Stimulated activated naive CD8-positive, alpha-beta T cell treated with anti-CD3 and anti-CD28 coated beads, Interleukin-15, amount 100 ng/mL, for 72 hours (primary cell): ENCODE measurements at regions not wholly inside any gene's neighbourhood (a gene's known extent, or its start where the extent isn't known, plus 50 kb on each side); places are given as distances from the start of the nearest gene placed in this dataset.

Experiments
- ATAC-seq: fragments of 150-1000 bp; cut with Tn5 transposase; 2 replicates; pipeline ENCODE4 v1.10.0; 2021; ENCODE audit warnings: mild to moderate bottlenecking, moderate library complexity
- DNase-seq, 2 donors: peaks; one replicate each; pipeline ENCODE4 v3.0.0; 2021 to 2022
- H3K27ac Mint-ChIP-seq, 2 donors: one replicate each; pipeline ENCODE4 v1.8.0; 2022; ENCODE audit warnings: mild to moderate bottlenecking in 2 of 2, mixed read lengths in 2 of 2, moderate library complexity in 2 of 2
- H3K27me3 Mint-ChIP-seq: one replicate; pipeline ENCODE4 v1.8.0; 2022; ENCODE audit warnings: mixed read lengths
- H3K4me1 Mint-ChIP-seq: one replicate; pipeline ENCODE4 v1.8.0; 2022; ENCODE audit warnings: mild to moderate bottlenecking, mixed read lengths
- H3K4me3 Mint-ChIP-seq, 2 donors: one replicate each; pipeline ENCODE4 v1.8.0; 2022; ENCODE audit warnings: mild to moderate bottlenecking in 2 of 2, mixed read lengths in 2 of 2, moderate library complexity in 1 of 2
- H3K9me3 Mint-ChIP-seq, 2 donors: one replicate each; pipeline ENCODE4 v1.8.0; 2022; ENCODE audit warnings: mixed read lengths in 2 of 2

DNA sequence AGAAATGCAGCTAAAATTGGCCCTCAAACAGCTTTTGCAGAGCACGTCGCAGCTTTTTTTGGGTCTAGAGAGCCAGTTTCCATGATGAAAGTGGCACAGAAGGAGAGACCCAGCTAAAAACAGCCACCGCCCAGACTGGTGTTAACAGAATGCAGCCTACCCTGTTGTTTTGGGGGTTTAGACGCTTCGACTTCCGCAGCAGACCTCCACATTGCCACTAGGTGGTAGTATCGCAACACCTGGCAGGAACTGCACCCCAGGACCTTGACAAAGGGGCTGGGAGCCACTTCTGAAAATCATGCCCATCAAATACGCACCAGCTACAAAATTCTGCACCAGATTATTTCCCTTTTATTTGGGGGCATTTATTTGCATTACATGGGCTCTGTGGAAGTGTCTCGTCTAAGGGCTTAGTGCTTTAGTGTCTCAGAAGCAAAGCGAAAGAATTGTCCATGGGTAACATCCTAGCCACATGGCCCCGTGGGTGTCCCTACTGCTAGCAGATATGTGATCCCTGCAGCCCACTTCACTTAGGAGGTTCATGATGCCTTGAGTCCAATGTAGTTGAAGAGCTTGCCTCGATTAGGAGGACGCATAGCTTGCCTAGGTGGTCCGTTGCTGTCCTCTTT, 167.1 kb downstream of the HAPSTR1 start:
- Mint-ChIP-seq H3K27me3 (peaks cover 38% of the 10 kb centered on the region), H3K4me1 (no peaks in the 10 kb centered on the region), H3K27ac (no peak overlapping the region), H3K9me3 (no peaks in the 10 kb centered on the region), H3K4me3 (no peak overlapping the region)
- peak; percentile 55 for ATAC-seq
- DNase-seq = peak; percentile 16 to 28

DNA sequence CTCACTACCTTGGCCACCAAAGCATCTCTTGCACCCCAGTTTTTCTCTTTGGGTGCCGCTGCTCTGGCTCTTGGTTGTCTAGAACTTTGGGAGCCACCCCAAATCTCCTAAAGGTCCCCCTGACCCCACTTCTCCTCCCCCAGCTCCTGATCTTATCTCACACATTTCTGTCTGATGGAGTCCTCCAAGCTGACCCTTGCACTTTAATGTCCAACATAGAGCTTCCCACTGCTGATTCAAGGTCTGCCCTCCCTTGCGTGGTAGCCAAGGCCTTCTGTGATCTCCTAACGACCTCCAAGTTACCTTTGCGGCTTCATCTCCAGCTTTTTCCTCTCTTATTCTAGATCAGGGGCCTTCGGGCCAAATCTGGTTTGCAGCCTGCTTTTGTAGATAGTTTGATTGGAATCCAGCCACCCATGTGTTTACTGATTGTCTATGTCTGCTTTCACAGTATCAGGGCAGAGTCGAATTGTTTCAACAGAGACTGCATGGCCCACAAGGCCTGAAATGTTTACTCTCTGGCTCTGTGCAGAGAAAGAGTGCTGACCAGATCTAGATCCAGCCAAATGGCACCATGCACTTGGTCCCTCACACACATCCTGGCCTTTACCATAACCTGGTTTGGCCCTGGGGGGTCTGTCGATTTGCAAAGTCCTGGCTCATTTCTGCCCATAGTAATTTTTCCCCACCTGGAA, 168.6 kb downstream of the HAPSTR1 start:
- Mint-ChIP-seq H3K27me3 (peaks cover 32% of the 10 kb centered on the region), H3K4me1 (no peaks in the 10 kb centered on the region), H3K4me3 (no peak overlapping the region), H3K9me3 (no peaks in the 10 kb centered on the region), H3K27ac (no peak overlapping the region)
- no peak for ATAC-seq
- no peak for DNase-seq

DNA sequence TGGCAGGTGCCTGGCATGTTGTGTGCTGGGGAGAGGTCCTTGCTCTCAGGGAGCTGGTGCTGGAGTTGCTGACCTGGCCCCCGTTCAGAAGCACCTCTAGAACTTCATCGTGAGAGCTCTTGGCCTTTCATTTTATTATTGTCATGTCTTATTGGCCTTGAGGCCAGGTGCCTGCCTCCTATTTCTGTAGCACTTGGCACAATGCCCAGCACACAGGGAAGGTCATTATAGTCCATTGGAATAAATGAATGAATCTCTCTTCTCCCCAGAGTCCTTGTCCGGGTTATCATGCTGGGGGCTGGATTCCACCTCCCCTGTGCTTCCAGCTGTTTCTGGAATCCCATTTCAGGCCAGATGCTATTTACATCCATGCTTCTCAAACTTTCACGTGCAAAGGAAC, 169.2 kb downstream of the HAPSTR1 start:
- no peaks in the 10 kb centered on the region for H3K9me3 Mint-ChIP-seq
- no peaks in the 10 kb centered on the region for H3K4me1 Mint-ChIP-seq
- no peak for DNase-seq
- H3K27ac Mint-ChIP-seq = no peak overlapping the region
- ATAC-seq = no peak
- H3K4me3 Mint-ChIP-seq = no peak overlapping the region
- peaks cover 30% of the 10 kb centered on the region for H3K27me3 Mint-ChIP-seq

DNA sequence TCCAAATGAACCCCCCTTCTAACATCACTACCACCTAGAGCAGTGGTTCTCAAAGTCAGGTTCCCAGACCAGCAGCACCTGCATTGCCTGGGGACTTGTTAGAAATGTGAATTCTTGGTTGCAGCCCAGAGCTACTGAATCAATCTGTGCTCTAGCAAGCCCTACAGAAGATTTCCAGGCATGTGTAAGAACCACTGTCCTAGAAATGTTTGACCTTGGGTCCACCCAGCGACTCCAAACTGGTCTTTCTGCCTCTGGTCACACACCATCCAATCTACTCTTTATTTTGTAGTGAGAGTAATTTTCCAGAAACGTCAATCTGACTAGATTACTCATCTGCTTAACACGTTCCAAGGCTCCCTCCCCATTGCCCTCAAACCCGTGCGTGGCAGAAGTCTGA, 169.9 kb downstream of the HAPSTR1 start:
- no peak for ATAC-seq
- Mint-ChIP-seq H3K27ac (no peak overlapping the region), H3K4me3 (no peak overlapping the region), H3K27me3 (peaks cover 23% of the 10 kb centered on the region), H3K4me1 (no peaks in the 10 kb centered on the region), H3K9me3 (no peaks in the 10 kb centered on the region)
- DNase-seq = no peak

DNA sequence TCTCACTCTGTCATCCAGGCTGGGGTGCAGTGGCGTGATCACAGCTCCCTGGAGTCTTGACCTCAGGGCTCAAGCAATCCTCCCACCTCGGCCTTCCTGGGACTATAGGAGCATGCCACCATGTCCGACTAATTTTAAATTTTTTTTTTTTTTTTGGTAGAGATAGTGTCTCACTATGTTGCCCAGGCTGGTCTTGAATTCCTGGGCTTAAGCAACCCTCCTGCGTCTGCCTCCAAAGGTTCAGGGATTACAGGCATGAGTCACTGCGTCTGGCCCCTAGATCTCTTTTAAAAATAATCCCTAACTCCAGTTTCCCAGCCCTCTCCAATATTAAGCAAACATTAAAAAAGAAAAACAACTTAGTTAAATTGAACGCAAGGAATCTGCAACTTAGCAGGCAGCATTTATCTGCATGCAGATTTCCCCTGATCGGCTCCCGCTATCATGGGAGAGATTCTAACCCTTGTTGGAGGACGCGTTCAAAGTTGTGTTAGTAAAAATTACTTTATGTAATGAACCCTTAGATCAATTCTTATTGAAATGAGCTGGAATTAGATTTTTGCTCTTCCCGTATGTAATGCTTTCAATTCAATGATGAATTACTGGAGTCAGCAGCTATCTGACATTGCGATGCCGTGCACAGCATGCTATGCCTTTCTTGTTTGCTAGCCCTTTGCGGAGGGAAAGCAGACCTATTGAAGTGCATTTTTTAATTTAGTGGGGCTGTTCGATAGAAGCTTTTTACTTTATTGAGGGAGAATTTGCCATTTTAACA, 171.7 kb downstream of the HAPSTR1 start:
- H3K4me1 Mint-ChIP-seq = no peaks in the 10 kb centered on the region
- H3K9me3 Mint-ChIP-seq = no peaks in the 10 kb centered on the region
- ATAC-seq (no peak), DNase-seq (no peak)
- H3K4me3 Mint-ChIP-seq = no peak overlapping the region
- peaks cover 23% of the 10 kb centered on the region for H3K27me3 Mint-ChIP-seq
- no peak overlapping the region for H3K27ac Mint-ChIP-seq

DNA sequence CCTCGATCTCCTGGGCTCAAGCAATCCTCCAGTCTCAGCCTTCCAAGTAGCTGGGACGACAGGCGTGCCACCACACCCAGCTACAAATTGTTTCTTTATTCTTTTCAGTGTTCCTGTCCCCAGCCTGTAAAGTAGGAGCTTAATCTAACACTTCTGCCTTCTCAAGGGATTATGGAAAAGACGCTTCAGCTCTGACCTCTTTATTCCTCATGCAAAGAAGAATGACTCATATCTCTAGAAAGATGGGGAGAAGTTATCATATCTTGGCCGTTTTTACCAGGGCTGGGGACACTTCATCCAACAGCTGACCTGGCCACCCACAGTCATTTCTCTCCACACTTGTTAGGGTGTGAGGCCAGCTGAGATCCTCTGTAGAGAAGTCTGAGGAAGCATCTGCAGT, 172.6 kb downstream of the HAPSTR1 start:
- Mint-ChIP-seq H3K27me3 (peaks cover 23% of the 10 kb centered on the region), H3K4me3 (no peak overlapping the region), H3K27ac (no peak overlapping the region), H3K4me1 (no peaks in the 10 kb centered on the region), H3K9me3 (no peaks in the 10 kb centered on the region)
- ATAC-seq = no peak
- DNase-seq = no peak

DNA sequence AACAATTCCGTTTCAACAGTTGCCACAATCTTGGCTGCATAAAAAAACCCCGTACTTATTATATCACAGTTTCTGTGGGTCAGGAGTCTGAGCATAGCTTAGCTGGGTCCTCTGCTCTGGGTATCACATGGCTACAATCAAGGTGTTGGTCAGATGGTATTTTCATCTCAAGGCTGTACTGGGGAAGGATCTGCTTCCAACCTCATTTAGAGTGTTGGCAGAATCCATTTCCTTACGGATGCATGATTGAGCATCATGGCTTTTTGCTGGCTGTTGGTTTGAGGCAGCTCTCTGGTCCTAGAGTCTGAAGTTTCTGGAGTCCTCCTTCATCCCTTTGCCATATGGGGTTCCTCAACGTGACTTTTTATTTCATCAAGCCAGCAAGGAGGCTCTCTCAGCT, 177.0 kb downstream of the HAPSTR1 start:
- H3K4me3 Mint-ChIP-seq = no peak overlapping the region
- H3K27me3 Mint-ChIP-seq = peaks cover 23% of the 10 kb centered on the region
- no peak overlapping the region for H3K27ac Mint-ChIP-seq
- H3K4me1 Mint-ChIP-seq = no peaks in the 10 kb centered on the region
- DNase-seq (no peak), ATAC-seq (no peak)
- H3K9me3 Mint-ChIP-seq = peaks cover 0 to 4% of the 10 kb centered on the region in 2 donors

DNA sequence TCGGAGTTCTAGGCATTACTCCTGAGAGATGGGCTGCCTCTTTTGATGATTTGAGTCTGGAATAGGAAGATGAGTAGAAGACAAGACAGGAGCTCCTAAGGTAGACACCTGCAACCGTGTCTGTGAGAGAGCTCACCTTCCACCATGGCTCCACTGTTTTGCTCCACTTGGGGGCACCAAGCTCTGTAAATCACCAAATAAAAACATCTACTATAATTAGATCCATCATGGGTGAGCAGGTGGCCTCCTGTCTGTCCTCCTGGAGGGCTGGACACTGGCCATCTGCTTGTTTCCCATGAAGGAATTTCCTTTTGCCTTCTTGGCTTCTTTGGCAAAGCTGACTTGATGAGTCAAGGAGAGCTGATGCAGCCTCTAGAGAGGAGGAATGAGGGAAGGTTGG, 179.0 kb downstream of the HAPSTR1 start:
- ATAC-seq (no peak), DNase-seq (no peak)
- no peak overlapping the region for H3K27ac Mint-ChIP-seq

DNA sequence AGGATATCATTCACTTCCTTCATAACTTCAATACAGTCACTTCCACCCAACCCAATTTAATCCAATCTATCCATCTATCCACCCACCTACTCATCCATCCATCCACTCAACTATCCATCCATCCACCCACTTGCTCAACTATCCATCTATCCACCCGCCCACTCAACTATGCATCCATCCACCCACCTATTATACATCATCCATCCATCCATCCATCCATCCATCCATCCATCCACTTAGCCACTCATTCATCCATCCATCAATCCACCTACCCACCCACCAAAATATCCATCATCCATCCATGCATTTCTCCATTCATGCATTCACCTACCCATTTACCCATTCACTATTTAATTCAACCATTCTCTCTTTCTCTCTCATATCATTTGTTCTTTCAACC, 179.5 kb downstream of the HAPSTR1 start:
- Mint-ChIP-seq H3K4me3 (no peak overlapping the region), H3K9me3 (peaks cover 0 to 4% of the 10 kb centered on the region in 2 donors), H3K4me1 (no peaks in the 10 kb centered on the region), H3K27ac (no peak overlapping the region), H3K27me3 (peaks cover 16% of the 10 kb centered on the region)
- DNase-seq (no peak), ATAC-seq (no peak)

More for the DNA sequence above, 179.0 kb downstream of the HAPSTR1 start:
- no peak overlapping the region for H3K4me3 Mint-ChIP-seq
- no peaks in the 10 kb centered on the region for H3K4me1 Mint-ChIP-seq
- H3K9me3 Mint-ChIP-seq = peaks cover 0 to 4% of the 10 kb centered on the region in 2 donors
- H3K27me3 Mint-ChIP-seq = peaks cover 16% of the 10 kb centered on the region

DNA sequence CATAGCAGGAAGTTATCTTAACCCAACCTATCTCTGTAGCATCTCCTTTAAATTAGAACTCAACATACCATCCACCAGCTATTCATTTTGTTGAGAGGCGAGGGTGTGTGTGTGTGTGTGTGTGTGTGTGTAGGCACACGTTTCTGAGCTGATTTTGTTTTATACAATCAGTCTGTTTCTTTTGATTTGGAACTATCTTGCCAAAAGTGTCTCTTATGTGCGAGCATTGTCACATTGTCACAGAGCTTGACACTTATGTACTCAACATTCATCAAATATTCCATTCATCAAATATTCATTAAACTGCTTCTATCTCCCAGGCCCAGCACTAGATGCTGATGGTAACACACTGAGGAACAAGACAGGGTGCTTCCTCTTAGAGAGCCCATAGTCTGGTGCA, 180.4 kb downstream of the HAPSTR1 start:
- ATAC-seq = no peak
- H3K9me3 Mint-ChIP-seq = peaks cover 0 to 4% of the 10 kb centered on the region in 2 donors

DNA sequence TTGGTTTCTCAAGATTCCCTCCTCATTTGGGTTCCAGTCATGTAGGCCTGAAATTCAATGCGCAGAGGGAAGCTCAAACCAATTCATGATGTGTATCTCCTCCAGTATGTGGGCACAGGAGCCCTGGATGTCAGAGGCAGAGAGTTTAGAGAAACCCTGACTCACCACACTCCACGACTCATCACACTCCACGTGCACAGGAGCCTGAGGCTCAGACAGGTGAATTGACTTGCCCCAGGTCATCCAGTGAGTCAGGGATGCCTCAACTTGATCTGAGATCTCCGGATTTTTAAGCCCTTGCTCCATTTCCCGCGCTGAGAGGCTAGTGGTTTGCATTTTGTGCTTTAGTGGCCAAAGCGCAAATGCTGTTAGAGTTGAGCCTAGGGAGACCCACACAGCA, 183.9 kb downstream of the HAPSTR1 start:
- Mint-ChIP-seq H3K27me3 (peaks cover 7% of the 10 kb centered on the region), H3K4me1 (no peaks in the 10 kb centered on the region), H3K27ac (no peak overlapping the region), H3K4me3 (no peak overlapping the region), H3K9me3 (peaks cover 0 to 4% of the 10 kb centered on the region in 2 donors)
- no peak for ATAC-seq
- no peak for DNase-seq

More for the DNA sequence above, 180.4 kb downstream of the HAPSTR1 start:
- no peaks in the 10 kb centered on the region for H3K4me1 Mint-ChIP-seq
- H3K27ac Mint-ChIP-seq = no peak overlapping the region
- H3K27me3 Mint-ChIP-seq = peaks cover 16% of the 10 kb centered on the region
- H3K4me3 Mint-ChIP-seq = no peak overlapping the region
- DNase-seq = no peak

DNA sequence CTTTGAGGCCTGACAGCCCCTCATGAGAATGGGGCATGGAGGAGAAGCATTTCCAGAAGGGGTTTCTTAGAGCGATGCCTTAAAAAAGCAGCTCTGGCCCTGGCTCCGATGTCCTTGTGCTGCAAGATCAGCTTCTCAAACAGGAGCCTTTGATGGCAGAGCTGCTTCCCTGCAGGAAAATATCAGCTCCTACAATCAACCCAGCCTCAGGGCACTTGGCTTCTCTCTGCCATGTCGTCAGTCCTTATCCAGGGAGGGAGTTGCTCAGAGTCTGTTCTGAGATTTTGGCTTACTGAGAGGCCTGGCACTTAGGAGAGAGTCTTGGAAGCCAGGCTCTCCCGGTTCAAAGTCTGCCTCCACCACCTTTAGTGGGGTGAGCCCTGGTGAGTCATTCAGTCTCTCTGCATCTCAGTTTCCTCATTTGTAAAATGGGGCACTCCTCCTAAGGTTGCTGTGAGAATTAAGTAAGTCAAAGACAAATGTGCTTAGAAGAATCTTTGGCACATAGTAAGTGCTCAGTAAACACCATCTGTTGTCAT, 184.4 kb downstream of the HAPSTR1 start:
- Mint-ChIP-seq H3K9me3 (peaks cover 0 to 4% of the 10 kb centered on the region in 2 donors), H3K27ac (no peak overlapping the region), H3K27me3 (peaks cover 7% of the 10 kb centered on the region), H3K4me1 (no peaks in the 10 kb centered on the region), H3K4me3 (no peak overlapping the region)
- DNase-seq (no peak), ATAC-seq (no peak)

DNA sequence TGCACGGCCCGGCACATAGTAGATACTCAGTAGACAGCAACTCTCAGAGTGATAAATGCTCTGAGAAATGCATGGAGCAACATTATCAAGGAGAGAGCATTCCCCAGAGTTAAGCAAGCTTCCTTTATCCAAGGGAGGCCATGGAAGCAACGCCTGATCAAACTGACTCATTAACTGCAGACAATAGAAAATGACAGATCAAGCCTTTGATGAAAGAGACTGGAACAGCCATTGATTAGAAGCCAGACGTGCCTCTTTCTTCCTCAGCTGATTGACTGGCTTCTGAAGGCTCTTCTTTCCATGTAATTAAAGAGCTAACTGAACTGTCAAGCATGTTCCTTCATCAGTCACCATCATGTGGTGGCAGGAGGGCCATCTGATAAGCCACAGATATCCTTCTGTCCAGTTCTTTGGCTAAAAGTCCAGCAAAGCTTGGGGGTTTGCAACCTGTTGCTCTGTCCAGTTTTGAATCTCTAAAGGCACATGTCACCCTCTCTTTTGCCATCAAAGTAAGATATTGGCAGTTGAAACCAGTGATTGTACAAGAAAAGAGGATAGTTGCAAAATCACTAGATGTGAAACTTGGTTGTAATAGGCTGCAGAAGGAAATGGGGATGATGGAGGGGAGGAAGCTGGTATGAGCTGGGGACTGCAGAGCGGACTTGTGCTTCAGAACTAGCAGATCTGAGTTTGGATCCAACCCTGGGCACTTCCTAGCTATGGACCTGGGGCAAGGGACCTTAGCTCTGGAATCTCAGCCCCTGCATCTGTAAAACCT, 188.0 kb downstream of the HAPSTR1 start:
- ATAC-seq = no peak
- Mint-ChIP-seq H3K4me1 (no peaks in the 10 kb centered on the region), H3K27me3 (peaks cover 7% of the 10 kb centered on the region), H3K4me3 (no peak overlapping the region), H3K9me3 (no peaks in the 10 kb centered on the region), H3K27ac (no peak overlapping the region)
- DNase-seq = no peak

DNA sequence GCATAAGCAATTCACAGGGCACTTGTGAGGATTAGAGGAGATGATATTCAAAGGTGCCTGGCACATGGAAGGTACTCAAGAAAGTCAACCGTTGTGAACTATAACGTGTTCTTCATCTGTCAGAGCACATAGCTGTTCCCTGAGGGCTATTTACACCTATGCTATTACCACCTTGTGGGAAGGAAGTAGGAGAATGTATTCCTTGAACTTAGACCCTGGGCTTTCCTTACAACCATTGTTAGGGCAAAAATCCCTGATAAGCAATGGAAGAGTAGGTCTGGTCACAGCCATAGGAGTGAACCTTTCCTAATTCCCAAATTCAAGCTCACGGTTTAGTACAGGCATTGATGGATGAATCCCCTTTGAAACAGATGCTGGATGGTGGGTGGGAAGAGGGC, 188.6 kb downstream of the HAPSTR1 start:
- DNase-seq = no peak
- Mint-ChIP-seq H3K27ac (no peak overlapping the region), H3K27me3 (peaks cover 7% of the 10 kb centered on the region), H3K4me1 (no peaks in the 10 kb centered on the region), H3K9me3 (no peaks in the 10 kb centered on the region), H3K4me3 (no peak overlapping the region)
- no peak for ATAC-seq

DNA sequence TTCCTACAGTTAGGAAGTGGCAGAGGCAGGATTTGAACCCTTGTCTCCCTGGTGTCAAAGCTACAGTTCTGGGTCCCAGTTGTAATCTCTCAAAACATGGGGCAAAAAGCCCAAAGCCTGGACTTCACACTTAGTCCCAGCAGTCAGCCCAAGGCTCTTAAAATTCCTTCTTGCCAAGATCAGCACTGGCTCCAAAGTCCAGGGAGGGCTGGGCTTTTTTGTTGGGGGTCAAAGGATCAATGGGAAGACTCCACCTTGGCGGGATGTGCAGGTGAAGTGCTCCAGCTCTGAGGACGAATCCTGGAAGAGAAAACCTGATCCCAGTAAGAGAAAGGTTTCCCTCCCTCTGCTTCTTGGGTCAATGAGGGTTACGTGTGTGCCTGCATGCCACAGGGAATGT, 195.5 kb downstream of the HAPSTR1 start:
- peaks cover 0 to 5% of the 10 kb centered on the region in 2 donors for H3K9me3 Mint-ChIP-seq
- DNase-seq (no peak), ATAC-seq (no peak)
- H3K4me1 Mint-ChIP-seq = no peaks in the 10 kb centered on the region
- no peak overlapping the region for H3K27ac Mint-ChIP-seq
- no peaks in the 10 kb centered on the region for H3K27me3 Mint-ChIP-seq
- H3K4me3 Mint-ChIP-seq = no peak overlapping the region
